Prostate gland (tissue), 2 donors: ENCODE measurements at regions not wholly inside any gene's neighbourhood (a gene's known extent, or its start where the extent isn't known, plus 50 kb on each side); places are given as distances from the start of the nearest gene placed in this dataset.

Experiments used
- DNase-seq: peaks from one replicate; pipeline ENCODE4 v3.0.0-alpha.2; 2019; ENCODE audit warnings: low spot score
- H3K27ac ChIP-seq, 2 donors: fragments of 200-600 bp; sonication (generic); 2 replicates each; pipeline ENCODE4 v1.5.1; 2017 to 2019
- H3K27me3 ChIP-seq: fragments of 200-600 bp; sonication (generic); replicated peaks from 2 replicates; pipeline ENCODE4 v1.5.1; 2019; ENCODE audit not compliant: insufficient read depth
- H3K36me3 ChIP-seq, 2 donors: fragments of 200-600 bp; sonication (generic); 1 replicate in 1 of 2; 2 replicates in 1 of 2; pipeline versions ENCODE4 v1.5.1 to v1.8.1; 2017 to 2019
- H3K4me1 ChIP-seq: fragments of 200-600 bp; sonication (generic); replicated peaks from 2 replicates; pipeline ENCODE4 v1.5.1; 2019
- H3K4me3 ChIP-seq, 2 donors: fragments of 200-600 bp; sonication (generic); 2 replicates each; pipeline ENCODE4 v1.5.1; 2017 to 2019
- H3K9me3 ChIP-seq: fragments of 200-600 bp; sonication (generic); 2 replicates; pipeline ENCODE4 v1.5.1; 2017
- CTCF ChIP-seq, 4 experiments: fragments of 200-600 bp in 2 of 4; fragments of 450-650 bp in 2 of 4; sonication (generic) in 2 of 4; IDR thresholded peaks; 1 replicate in 3 of 4; 2 replicates in 1 of 4; pipeline ENCODE4 v1.5.1; 2016 to 2019; ENCODE audit warnings: antibody characterized with exemption in 4 of 4, mild to moderate bottlenecking in 2 of 4, moderate library complexity in 2 of 4
- POLR2A ChIP-seq: fragments of 450-650 bp; IDR thresholded peaks from one replicate; pipeline ENCODE4 v1.6.1; 2016; ENCODE audit warnings: antibody characterized with exemption, mild to moderate bottlenecking
- POLR2AphosphoS5 ChIP-seq: sonication (generic); formaldehyde crosslinking; IDR thresholded peaks from one replicate; pipeline ENCODE4 v1.6.1; 2017; ENCODE audit warnings: antibody characterized with exemption
- WGBS: methylation state at CpG from one replicate; pipeline ENCODE4 v1.1.5; 2018; 5-methylcytosine and 5-hydroxymethylcytosine counted together
- intact Hi-C: fragments of 100-400 bp; cut with DNase I; formaldehyde crosslinking; loops from one replicate; pipeline ENCODE4 v1.14.2; 2022

GRCh38 chr5:1704266-1704665, 95.4 kb downstream of the MRPL36 start:
- Histone ChIP-seq H3K9me3 (no peaks in the 10 kb centered on the region), H3K4me3 (no peak overlapping the region), H3K27me3 (no peaks in the 10 kb centered on the region), H3K27ac (no peak overlapping the region), H3K4me1 (no peaks in the 10 kb centered on the region), H3K36me3 (no peaks in the 10 kb centered on the region)
- no peak for DNase-seq
- intact Hi-C loops, result no loop called here
- TF ChIP-seq POLR2A, result no peak
- TF ChIP-seq POLR2AphosphoS5, result no peak
- TF ChIP-seq CTCF (IDR thresholded peaks at IDR 0.05), result no peak
- WGBS, result 89% methylated on average over 13 of the region's 13 CpGs

- 85% methylated on average over 12 of the region's 21 CpGs for WGBS
- no peak for TF ChIP-seq CTCF (IDR thresholded peaks at IDR 0.05)
- TF ChIP-seq POLR2A, result no peak
- no peak for TF ChIP-seq POLR2AphosphoS5
- no peak for DNase-seq
- no peaks in the 10 kb centered on the region for H3K9me3 ChIP-seq
- H3K4me1 ChIP-seq, result no peaks in the 10 kb centered on the region
- no peak overlapping the region for H3K4me3 ChIP-seq
- no peaks in the 10 kb centered on the region for H3K36me3 ChIP-seq
- intact Hi-C loops, result no loop called here
- no peaks in the 10 kb centered on the region for H3K27me3 ChIP-seq
- no peak overlapping the region for H3K27ac ChIP-seq
Measured at GRCh38 chr5:1703352-1704050, 96.1 kb downstream of the MRPL36 start.

GRCh38 chr5:1702318-1702717, 97.3 kb downstream of the MRPL36 start:
- Histone ChIP-seq H3K4me1 (no peaks in the 10 kb centered on the region), H3K4me3 (no peak overlapping the region), H3K36me3 (no peaks in the 10 kb centered on the region), H3K9me3 (no peaks in the 10 kb centered on the region), H3K27ac (no peak overlapping the region), H3K27me3 (no peaks in the 10 kb centered on the region)
- 88% methylated on average over 21 of the region's 21 CpGs for WGBS
- intact Hi-C loops, result no loop called here
- no peak for DNase-seq
- no peak for TF ChIP-seq POLR2A
- TF ChIP-seq CTCF (IDR thresholded peaks at IDR 0.05), result no peak
- TF ChIP-seq POLR2AphosphoS5, result no peak

GRCh38 chr5:1701884-1702283, 97.8 kb downstream of the MRPL36 start:
- intact Hi-C loops, result no loop called here
- Histone ChIP-seq H3K4me1 (no peaks in the 10 kb centered on the region), H3K4me3 (no peak overlapping the region), H3K9me3 (no peaks in the 10 kb centered on the region), H3K27ac (no peak overlapping the region), H3K36me3 (no peaks in the 10 kb centered on the region), H3K27me3 (no peaks in the 10 kb centered on the region)
- no peak for DNase-seq
- WGBS, result 91% methylated on average over 22 of the region's 22 CpGs
- no peak for TF ChIP-seq POLR2A
- TF ChIP-seq POLR2AphosphoS5, result no peak
- TF ChIP-seq CTCF (IDR thresholded peaks at IDR 0.05), result no peak

GRCh38 chr5:1701216-1701864, 98.3 kb downstream of the MRPL36 start:
- no peaks in the 10 kb centered on the region for H3K36me3 ChIP-seq
- no peaks in the 10 kb centered on the region for H3K27me3 ChIP-seq
- TF ChIP-seq CTCF (IDR thresholded peaks at IDR 0.05), result no peak
- 86% methylated on average over 15 of the region's 15 CpGs for WGBS
- no peaks in the 10 kb centered on the region for H3K4me1 ChIP-seq
- no peaks in the 10 kb centered on the region for H3K9me3 ChIP-seq
- no peak for DNase-seq
- H3K27ac ChIP-seq, result no peak overlapping the region
- H3K4me3 ChIP-seq, result no peak overlapping the region
- intact Hi-C loops, result no loop called here
